Liver (tissue), 8 donors: ENCODE measurements at regions not wholly inside any gene's neighbourhood (a gene's known extent, or its start where the extent isn't known, plus 50 kb on each side); places are given as distances from the start of the nearest gene placed in this dataset.

Experiments used
- DNase-seq: peaks from one replicate; pipeline ENCODE4 v3.0.0-alpha.2; 2017; ENCODE audit warnings: low spot score
- H3K27ac ChIP-seq, 2 donors: one replicate each; pipeline ENCODE4 v1.7.0; 2013; ENCODE audit warnings: inconsistent platforms in 2 of 2, low read length in 2 of 2, control low read depth in 1 of 2, low read depth in 1 of 2, mild to moderate bottlenecking in 1 of 2
- H3K27me3 ChIP-seq, 4 donors: one replicate each; pipeline versions ENCODE4 v1.6.1 to v1.7.0; 2013; ENCODE audit warnings: low read length in 3 of 4, inconsistent platforms in 1 of 4, mild to moderate bottlenecking in 1 of 4, moderate library complexity in 1 of 4; ENCODE audit not compliant: control insufficient read depth in 4 of 4, insufficient read depth in 4 of 4
- H3K36me3 ChIP-seq, 4 donors: one replicate each; pipeline versions ENCODE4 v1.6.1 to v1.7.0; 2013; ENCODE audit warnings: low read length in 3 of 4, mild to moderate bottlenecking in 3 of 4, low read depth in 1 of 4, moderate library complexity in 1 of 4; ENCODE audit not compliant: control insufficient read depth in 4 of 4, insufficient read depth in 3 of 4
- H3K4me1 ChIP-seq, 4 donors: one replicate each; pipeline versions ENCODE4 v1.6.1 to v1.7.0; 2013; ENCODE audit warnings: low read length in 3 of 4, mild to moderate bottlenecking in 3 of 4, moderate library complexity in 1 of 4; ENCODE audit not compliant: control insufficient read depth in 4 of 4, insufficient read depth in 4 of 4
- H3K4me3 ChIP-seq, 3 donors: one replicate each; pipeline versions ENCODE4 v1.6.1 to v1.7.0; 2013; ENCODE audit warnings: low read length in 3 of 3, control low read depth in 1 of 3, low read depth in 1 of 3, mild to moderate bottlenecking in 1 of 3
- H3K9ac ChIP-seq, 2 donors: one replicate each; pipeline ENCODE4 v1.7.0; 2013; ENCODE audit warnings: low read length in 2 of 2, mild to moderate bottlenecking in 2 of 2, moderate library complexity in 2 of 2, control low read depth in 1 of 2, low read depth in 1 of 2
- H3K9me3 ChIP-seq, 4 donors: one replicate each; pipeline versions ENCODE4 v1.6.1 to v1.7.0; 2013; ENCODE audit warnings: low read length in 3 of 4; ENCODE audit not compliant: control insufficient read depth in 4 of 4
- EGR1 ChIP-seq, 2 donors: IDR thresholded peaks; 2 replicates each; pipeline ENCODE4 v1.6.1; 2016 to 2018; ENCODE audit warnings: antibody characterized with exemption in 2 of 2, low read depth in 2 of 2
- FOXA2 ChIP-seq: IDR thresholded peaks from 2 replicates; pipeline ENCODE4 v1.6.1; 2016; ENCODE audit warnings: antibody characterized with exemption
- GABPA ChIP-seq, 2 donors: IDR thresholded peaks in 1 of 2; conservative IDR thresholded peaks in 1 of 2; 2 replicates each; pipeline ENCODE4 v1.6.1; 2016; ENCODE audit warnings: antibody characterized with exemption in 2 of 2, mild to moderate bottlenecking in 1 of 2, moderate library complexity in 1 of 2
- HNF4A ChIP-seq, 2 donors: conservative IDR thresholded peaks; 2 replicates each; pipeline ENCODE4 v1.6.1; 2016; ENCODE audit warnings: antibody characterized with exemption in 2 of 2, mild to moderate bottlenecking in 2 of 2
- HNF4G ChIP-seq: IDR thresholded peaks from 2 replicates; pipeline ENCODE4 v1.6.1; 2016; ENCODE audit warnings: antibody characterized with exemption
- JUND ChIP-seq, 2 donors: IDR thresholded peaks; 2 replicates each; pipeline ENCODE4 v1.6.1; 2016; ENCODE audit warnings: antibody characterized with exemption in 2 of 2
- NR2F2 ChIP-seq: IDR thresholded peaks from 2 replicates; pipeline ENCODE4 v1.6.1; 2016; ENCODE audit warnings: antibody characterized with exemption
- REST ChIP-seq: IDR thresholded peaks from 2 replicates; pipeline ENCODE4 v1.6.1; 2016; ENCODE audit warnings: antibody characterized with exemption, mild to moderate bottlenecking
- RXRA ChIP-seq, 2 donors: IDR thresholded peaks; 2 replicates each; pipeline ENCODE4 v1.6.1; 2017 to 2018; ENCODE audit warnings: antibody characterized with exemption in 2 of 2, mild to moderate bottlenecking in 1 of 2
- SP1 ChIP-seq: IDR thresholded peaks from 2 replicates; pipeline ENCODE4 v1.6.1; 2018; ENCODE audit warnings: antibody characterized with exemption, mild to moderate bottlenecking
- TAF1 ChIP-seq: conservative IDR thresholded peaks from 2 replicates; pipeline ENCODE4 v1.6.1; 2016; ENCODE audit warnings: antibody characterized with exemption, mild to moderate bottlenecking
- YY1 ChIP-seq: IDR thresholded peaks from 2 replicates; pipeline ENCODE4 v1.6.1; 2016; ENCODE audit warnings: antibody characterized with exemption, mild to moderate bottlenecking
- ZBTB33 ChIP-seq: IDR thresholded peaks from 2 replicates; pipeline ENCODE4 v1.6.1; 2016; ENCODE audit warnings: antibody characterized with exemption
- WGBS: extraction: QIAGEN DNeasy Blood & Tissue Kit; methylation state at CpG from one replicate; pipeline ENCODE4 v1.1.7; 2013; 5-methylcytosine and 5-hydroxymethylcytosine counted together
- TF ChIP-seq, protein P1 (sequence below): IDR thresholded peaks from 2 replicates; pipeline ENCODE4 v1.6.1; 2016; ENCODE audit warnings: antibody characterized with exemption
- TF ChIP-seq, protein P2 (sequence below): IDR thresholded peaks from 2 replicates; pipeline ENCODE4 v1.6.1; 2016; ENCODE audit warnings: antibody characterized with exemption
- TF ChIP-seq, protein P3 (sequence below): fragments of 150-350 bp; IDR thresholded peaks from 2 replicates; pipeline ENCODE4 v1.5.1; 2017; ENCODE audit warnings: improper control_type of control experiment, low read depth, low read length; ENCODE audit not compliant: missing input control
- donor health status: healthy.
- donor health status: healthy.
- donor health status: healthy.
- donor health status: healthy.
- donor health status: healthy.

DNA sequence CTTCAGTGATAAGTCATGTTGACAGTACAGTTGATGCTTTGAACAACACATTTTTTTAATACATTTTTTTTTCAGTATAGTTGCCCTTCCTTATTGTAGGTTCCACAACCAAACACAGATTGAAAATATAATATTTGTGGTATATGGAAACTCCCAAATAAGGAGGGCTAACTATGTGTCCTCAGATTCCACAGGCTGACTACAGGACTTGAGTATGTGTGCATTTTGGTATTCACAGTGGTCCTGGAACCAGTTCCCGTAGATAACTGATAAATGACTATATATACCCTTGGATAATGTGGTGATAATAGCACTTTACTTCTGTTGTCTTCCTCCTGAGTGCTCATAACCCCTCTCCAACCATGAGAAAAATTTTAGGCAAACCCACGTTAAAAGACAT lies 111.6 kb upstream of the NUDT6 start:
- Histone ChIP-seq H3K4me3 (no peak overlapping the region), H3K9me3 (no peaks in the 10 kb centered on the region), H3K4me1 (no peaks in the 10 kb centered on the region), H3K27ac (no peak overlapping the region), H3K36me3 (no peaks in the 10 kb centered on the region), H3K9ac (no peak overlapping the region), H3K27me3 (no peaks in the 10 kb centered on the region)
- TF ChIP-seq RXRA (IDR thresholded peaks at IDR 0.05) (no peak), EGR1 (IDR thresholded peaks at IDR 0.05; ENCODE audit: low read depth in 2 of 2) (no peak), NR2F2 (no peak), HNF4A (conservative IDR thresholded peaks at IDR 0.05) (no peak), GABPA (IDR thresholded peaks at IDR 0.05 in 1 of 2, conservative IDR thresholded peaks at IDR 0.05 in 1 of 2) (no peak), JUND (IDR thresholded peaks at IDR 0.05) (no peak), FOXA2 (no peak), TAF1 (no peak), ZBTB33 (no peak), HNF4G (no peak), REST (no peak)
- TF ChIP-seq, protein P1, sequence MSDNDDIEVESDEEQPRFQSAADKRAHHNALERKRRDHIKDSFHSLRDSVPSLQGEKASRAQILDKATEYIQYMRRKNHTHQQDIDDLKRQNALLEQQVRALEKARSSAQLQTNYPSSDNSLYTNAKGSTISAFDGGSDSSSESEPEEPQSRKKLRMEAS, result no peak
- WGBS, result 98% methylated on average over 2 of the region's 2 CpGs
- no peak for DNase-seq

DNA sequence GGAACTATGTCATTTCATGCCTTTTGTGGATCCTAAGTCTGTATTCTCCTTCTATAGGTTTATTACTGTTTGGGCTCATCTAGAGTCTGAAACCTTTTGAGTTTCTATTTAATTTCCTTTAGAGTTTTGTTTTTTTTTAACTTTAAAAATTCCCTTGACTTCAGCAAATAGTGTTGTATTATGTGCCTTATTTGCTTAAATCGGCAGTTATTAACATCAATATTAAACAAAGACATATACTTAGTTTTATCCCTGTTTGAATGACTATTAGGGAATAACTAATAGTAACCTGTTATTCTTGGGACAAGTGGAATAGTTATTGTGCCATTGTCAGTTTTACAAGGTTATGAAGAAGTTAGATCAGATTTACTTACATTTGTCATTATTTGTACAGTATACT lies 112.8 kb upstream of the NUDT6 start:
- Histone ChIP-seq H3K27me3 (no peaks in the 10 kb centered on the region), H3K27ac (no peak overlapping the region), H3K4me3 (no peak overlapping the region), H3K9me3 (no peaks in the 10 kb centered on the region), H3K9ac (no peak overlapping the region), H3K36me3 (no peaks in the 10 kb centered on the region), H3K4me1 (no peaks in the 10 kb centered on the region)
- no peak for TF ChIP-seq ZBTB33
- TF ChIP-seq GABPA (IDR thresholded peaks at IDR 0.05 in 1 of 2, conservative IDR thresholded peaks at IDR 0.05 in 1 of 2), result no peak
- TF ChIP-seq NR2F2, result no peak
- no peak for TF ChIP-seq TAF1
- TF ChIP-seq HNF4G, result no peak
- TF ChIP-seq, protein P2, sequence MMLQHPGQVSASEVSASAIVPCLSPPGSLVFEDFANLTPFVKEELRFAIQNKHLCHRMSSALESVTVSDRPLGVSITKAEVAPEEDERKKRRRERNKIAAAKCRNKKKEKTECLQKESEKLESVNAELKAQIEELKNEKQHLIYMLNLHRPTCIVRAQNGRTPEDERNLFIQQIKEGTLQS, result no peak
- TF ChIP-seq YY1, result no peak
- TF ChIP-seq REST, result no peak
- TF ChIP-seq, protein P3, sequence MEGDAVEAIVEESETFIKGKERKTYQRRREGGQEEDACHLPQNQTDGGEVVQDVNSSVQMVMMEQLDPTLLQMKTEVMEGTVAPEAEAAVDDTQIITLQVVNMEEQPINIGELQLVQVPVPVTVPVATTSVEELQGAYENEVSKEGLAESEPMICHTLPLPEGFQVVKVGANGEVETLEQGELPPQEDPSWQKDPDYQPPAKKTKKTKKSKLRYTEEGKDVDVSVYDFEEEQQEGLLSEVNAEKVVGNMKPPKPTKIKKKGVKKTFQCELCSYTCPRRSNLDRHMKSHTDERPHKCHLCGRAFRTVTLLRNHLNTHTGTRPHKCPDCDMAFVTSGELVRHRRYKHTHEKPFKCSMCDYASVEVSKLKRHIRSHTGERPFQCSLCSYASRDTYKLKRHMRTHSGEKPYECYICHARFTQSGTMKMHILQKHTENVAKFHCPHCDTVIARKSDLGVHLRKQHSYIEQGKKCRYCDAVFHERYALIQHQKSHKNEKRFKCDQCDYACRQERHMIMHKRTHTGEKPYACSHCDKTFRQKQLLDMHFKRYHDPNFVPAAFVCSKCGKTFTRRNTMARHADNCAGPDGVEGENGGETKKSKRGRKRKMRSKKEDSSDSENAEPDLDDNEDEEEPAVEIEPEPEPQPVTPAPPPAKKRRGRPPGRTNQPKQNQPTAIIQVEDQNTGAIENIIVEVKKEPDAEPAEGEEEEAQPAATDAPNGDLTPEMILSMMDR, result no peak
- no peak for TF ChIP-seq FOXA2
- TF ChIP-seq RXRA (IDR thresholded peaks at IDR 0.05), result no peak
- no peak for TF ChIP-seq SP1
- TF ChIP-seq EGR1 (IDR thresholded peaks at IDR 0.05; ENCODE audit: low read depth in 2 of 2), result no peak
- TF ChIP-seq JUND (IDR thresholded peaks at IDR 0.05), result no peak
- no peak for DNase-seq
- 93% methylated on average over 1 of the region's 1 CpG for WGBS
